HCT116 (cell line): ENCODE measurements at regions not wholly inside any gene's neighbourhood (a gene's known extent, or its start where the extent isn't known, plus 50 kb on each side); places are given as distances from the start of the nearest gene placed in this dataset.

Source experiments
- CTCF ChIP-seq, 3 experiments: fragments of 200-600 bp in 1 of 3; sonication (generic) in 1 of 3; IDR thresholded peaks in 2 of 3; conservative IDR thresholded peaks in 1 of 3; 2 replicates each; pipeline ENCODE4 v1.5.1; 2012 to 2017; ENCODE audit warnings: low read depth in 2 of 3, low read length in 2 of 3, antibody characterized with exemption in 1 of 3, borderline replicate concordance in 1 of 3, control low read depth in 1 of 3, mild to moderate bottlenecking in 1 of 3, mixed read lengths in 1 of 3, mixed run types in 1 of 3, moderate library complexity in 1 of 3; ENCODE audit not compliant: insufficient read depth in 1 of 3
- ELF1 ChIP-seq: IDR thresholded peaks from 2 replicates; pipeline ENCODE4 v1.6.1; 2012; ENCODE audit warnings: low read depth, borderline replicate concordance
- EZH2phosphoT487 ChIP-seq: fragments of 200-600 bp; IDR thresholded peaks from 2 replicates; pipeline ENCODE4 v1.6.1; 2018; ENCODE audit warnings: antibody characterized with exemption, borderline replicate concordance
- POLR2A ChIP-seq: IDR thresholded peaks from 2 replicates; pipeline ENCODE4 v1.7.0; 2011; ENCODE audit warnings: borderline replicate concordance; ENCODE audit not compliant: insufficient read depth, insufficient read length; ENCODE audit errors: extremely low read depth
- REST ChIP-seq: IDR thresholded peaks from 2 replicates; pipeline ENCODE4 v1.6.1; 2012; ENCODE audit warnings: low read depth

- TF ChIP-seq CTCF (IDR thresholded peaks at IDR 0.05 in 2 of 3, conservative IDR thresholded peaks at IDR 0.05 in 1 of 3; ENCODE audit: borderline replicate concordance in 1 of 3, insufficient read depth in 1 of 3, low read depth in 2 of 3, low read length in 2 of 3), result no peak
- TF ChIP-seq POLR2A, result no peak
- no peak for TF ChIP-seq REST
- TF ChIP-seq ELF1, result no peak
- TF ChIP-seq EZH2phosphoT487, result no peak
Observed at GRCh38 chr5:142391058-142391845, 66.4 kb upstream of the SPRY4 start.
